ENCODE measurements at regions not wholly inside any gene's neighbourhood (a gene's known extent, or its start where the extent isn't known, plus 50 kb on each side); places are given as distances from the start of the nearest gene placed in this dataset.

DNA sequence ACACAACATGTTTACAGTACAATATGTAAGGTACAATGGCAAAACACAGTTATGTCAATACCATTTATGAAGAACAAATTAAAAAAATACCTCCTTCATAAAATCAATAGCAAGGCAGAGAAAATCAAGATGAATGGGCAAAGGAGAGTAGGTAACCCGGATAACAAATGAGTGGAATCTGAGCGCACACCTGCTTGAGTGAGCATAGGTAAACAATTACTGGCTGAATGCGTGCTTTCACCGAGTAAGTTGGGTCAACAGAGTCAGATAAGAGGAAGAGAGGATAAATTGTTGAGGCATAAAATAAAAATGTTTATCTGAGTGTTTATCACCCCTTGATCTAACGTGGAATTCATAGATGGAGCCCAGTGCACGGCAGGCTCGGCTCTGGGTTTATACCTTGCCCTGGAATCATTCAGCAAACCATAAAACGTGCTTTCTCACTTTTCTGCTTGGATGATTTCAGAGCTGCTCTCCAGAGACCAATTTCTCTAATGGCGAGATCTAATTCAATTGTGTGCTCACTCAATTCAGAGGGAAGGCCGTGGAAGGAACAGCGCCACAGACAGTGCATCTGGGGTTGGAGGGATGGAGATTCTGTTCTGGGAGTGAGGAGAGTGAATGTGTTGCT, 224.8 kb upstream of the MAP3K7 start:
- Histone ChIP-seq H3K4ac (replicated peaks; ENCODE audit: insufficient read length, low read depth, low read length) (no peak overlapping the region), H2AK5ac (ENCODE audit: low read depth, low read length) (no peak overlapping the region), H4K5ac (ENCODE audit: insufficient read length, low read depth, low read length) (no peak overlapping the region), H3K23me2 (ENCODE audit: low read depth, low read length) (no peaks in the 10 kb centered on the region), H4K91ac (replicated peaks; ENCODE audit: insufficient read length, low read length) (no peak overlapping the region), H3K9ac (replicated peaks in 1 of 4; ENCODE audit: extremely low read depth in 1 of 4, low read depth in 3 of 4, low read length in 3 of 4) (no peak overlapping the region), H3K56ac (replicated peaks; ENCODE audit: insufficient read length, low read depth, low read length) (no peak overlapping the region), H3K18ac (ENCODE audit: extremely low read depth, low read length) (no peak overlapping the region), H4K8ac (ENCODE audit: extremely low read depth, insufficient read depth, low read length) (no peak overlapping the region), H2BK20ac (ENCODE audit: low read length) (no peak overlapping the region), H2AFZ (ENCODE audit: low read length) (0 out of 2 replicates have a peak overlapping the region, but pooled peaks have one; percentile 6), H3K79me2 (ENCODE audit: control insufficient read depth in 1 of 2, insufficient read depth in 2 of 2, low read length in 2 of 2) (no peaks in the 10 kb centered on the region), H2BK12ac (ENCODE audit: low read depth, low read length) (no peak overlapping the region), H3K4me2 (ENCODE audit: insufficient read depth in 1 of 2, low read depth in 2 of 2, low read length in 2 of 2) (no peak overlapping the region), H3K4me3 (ENCODE audit: extremely low read depth in 1 of 4, insufficient read depth in 2 of 4, low read depth in 3 of 4, low read length in 4 of 4) (no peak overlapping the region), H3K14ac (ENCODE audit: insufficient read length) (no peak overlapping the region), H3K27me3 (replicated peaks in 1 of 4; ENCODE audit: control insufficient read depth in 3 of 4, extremely low read depth in 1 of 4, insufficient read depth in 3 of 4, low read length in 3 of 4) (no peaks in the 10 kb centered on the region), H3K27ac (ENCODE audit: low read depth, low read length) (no peak overlapping the region), H4K20me1 (replicated peaks in 1 of 2; ENCODE audit: control insufficient read depth in 1 of 2, insufficient read depth in 2 of 2, low read length in 2 of 2) (no peaks in the 10 kb centered on the region), H3K36me3 (ENCODE audit: control insufficient read depth in 2 of 4, insufficient read depth in 4 of 4, low read length in 3 of 4) (no peaks in the 10 kb centered on the region), H3K79me1 (ENCODE audit: low read depth, low read length) (no peaks in the 10 kb centered on the region), H3K23ac (ENCODE audit: insufficient read length) (no peak overlapping the region), H2BK15ac (ENCODE audit: low read length) (no peak overlapping the region), H2BK120ac (replicated peaks; ENCODE audit: low read depth, low read length) (no peak overlapping the region), H2BK5ac (ENCODE audit: low read depth, low read length) (no peak overlapping the region), H3K4me1 (replicated peaks in 1 of 4; ENCODE audit: control insufficient read depth in 3 of 4, insufficient read depth in 4 of 4, low read length in 3 of 4) (peaks cover 1 to 7% (median 4%) of the 10 kb centered on the region in 4 experiments; a peak in 5 of 7 replicates), H3K9me3 (ENCODE audit: insufficient read depth in 2 of 2, low read depth in 1 of 2, low read length in 1 of 2) (no peaks in the 10 kb centered on the region)
- TF ChIP-seq CHD2 (IDR thresholded peaks at IDR 0.05; ENCODE audit: low read length), result no peak
- no peak for TF ChIP-seq TEAD4 (IDR thresholded peaks at IDR 0.05; ENCODE audit: low read depth, low read length)
- TF ChIP-seq SIN3A (conservative IDR thresholded peaks at IDR 0.05 in 1 of 2, IDR thresholded peaks at IDR 0.05 in 1 of 2; ENCODE audit: low read depth in 1 of 2, low read length in 2 of 2), result no peak
- TF ChIP-seq KDM1A (IDR thresholded peaks at IDR 0.05; ENCODE audit: borderline replicate concordance, low read length), result no peak
- no peak for TF ChIP-seq CTBP2 (IDR thresholded peaks at IDR 0.05; ENCODE audit: borderline replicate concordance, insufficient read depth, insufficient read length, low read length)
- FAIRE-seq (no peak), DNase-seq (ENCODE audit: low read depth in 1 of 2, low spot score in 2 of 2) (no peak)
- POLR2A ChIA-PET (ENCODE audit: partially characterized antibody), result no interaction called here
- CTCF ChIA-PET (ENCODE audit: partially characterized antibody), result no interaction called here
- 88% methylated on average over 11 of the region's 11 CpGs; no CpG with 5 or more reads in 1 of the 2 experiments for WGBS, 2 experiments (ENCODE audit: extremely low coverage in 1 of 2, insufficient coverage in 1 of 2, insufficient read length in 1 of 2, insufficient replicate concordance in 2 of 2, low coverage in 1 of 2, low lambda C conversion rate in 2 of 2, missing lambda C conversion rate in 1 of 2)

Data from H1 (cell line).